ENCODE measurements at regions not wholly inside any gene's neighbourhood (a gene's known extent, or its start where the extent isn't known, plus 50 kb on each side); places are given as distances from the start of the nearest gene placed in this dataset.
"Not testable (repeated sequence)": the region's sequence is repeated elsewhere in the genome, so short reads cannot be mapped to it uniquely, and the experiment has no call there.

GRCh38 chrX:117843749-117844148 lies 272.9 kb downstream of the KLHL13 start:
- DNase-seq (ENCODE audit: low spot score): no peak

- DNase-seq (ENCODE audit: low spot score): no peak
Observed at GRCh38 chrX:117840645-117841044, 276.0 kb downstream of the KLHL13 start.

GRCh38 chrX:117839544-117839943 lies 277.1 kb downstream of the KLHL13 start:
- DNase-seq (ENCODE audit: low spot score): peak; percentile 8

GRCh38 chrX:117838581-117839331 lies 277.9 kb downstream of the KLHL13 start:
- no peak for DNase-seq (ENCODE audit: low spot score)

- peak; percentile 4 for DNase-seq (ENCODE audit: low spot score)
Observed at GRCh38 chrX:117835034-117835433, 281.6 kb downstream of the KLHL13 start.

- no peak for DNase-seq (ENCODE audit: low spot score)
Observed at GRCh38 chrX:117834076-117834475, 282.5 kb downstream of the KLHL13 start.

DNA sequence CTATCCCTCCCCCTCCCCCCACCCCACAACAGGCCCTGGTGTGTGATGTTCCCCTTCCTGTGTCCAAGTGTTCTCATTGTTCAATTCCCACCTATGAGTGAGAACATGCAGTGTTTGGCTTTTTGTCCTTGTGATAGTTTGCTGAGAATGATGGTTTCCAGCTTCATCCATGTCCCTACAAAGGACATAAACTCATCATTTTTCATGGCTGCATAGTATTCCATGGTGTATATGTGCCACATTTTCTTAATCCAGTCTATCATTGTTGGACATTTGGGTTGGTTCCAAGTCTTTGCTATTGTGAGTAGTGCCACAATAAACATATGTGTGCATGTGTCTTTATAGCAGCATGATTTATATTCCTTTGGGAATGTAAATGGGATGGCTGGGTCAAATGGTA lies 295.1 kb downstream of the KLHL13 start:
- DNase-seq (ENCODE audit: low spot score): not testable (repeated sequence)

DNA sequence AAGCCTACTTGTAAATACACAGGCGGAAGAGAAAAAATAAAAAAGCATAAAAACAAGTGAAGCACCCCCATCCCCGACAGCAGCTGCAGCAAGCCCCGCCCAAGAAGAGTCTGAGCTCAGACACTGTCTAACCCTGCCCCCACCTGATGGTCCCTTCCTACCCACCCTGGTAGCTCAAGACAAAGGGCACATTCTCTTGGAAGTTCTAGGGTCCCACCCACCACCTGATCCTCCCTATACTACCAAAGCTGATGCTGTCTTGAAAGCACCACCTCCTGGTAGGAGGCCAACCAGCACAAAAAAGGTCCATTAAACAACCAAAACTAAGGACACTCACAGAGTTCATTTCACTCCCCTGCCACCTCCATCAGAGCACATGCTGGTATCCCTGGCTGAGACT lies 308.2 kb downstream of the KLHL13 start:
- no peak for DNase-seq (ENCODE audit: low spot score)

DNA sequence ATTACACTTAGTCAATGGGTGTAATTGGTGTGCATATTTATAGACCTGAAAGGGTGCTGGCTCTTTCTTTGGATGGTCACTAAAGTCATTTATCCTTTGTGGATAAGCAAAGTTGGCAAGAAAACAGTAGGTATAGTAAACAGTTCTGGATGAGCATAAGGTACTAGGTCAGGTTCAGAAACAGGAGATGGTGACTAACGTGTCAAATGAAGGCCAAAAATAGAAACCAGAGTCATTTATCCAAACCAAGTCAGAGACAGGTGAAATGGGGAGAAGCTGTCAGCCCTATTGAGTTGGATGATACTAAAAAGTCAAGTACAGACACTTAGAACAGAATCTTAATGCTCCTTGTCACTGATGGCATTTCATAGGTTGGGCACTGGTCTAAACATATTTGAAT lies 313.1 kb downstream of the KLHL13 start:
- DNase-seq (ENCODE audit: low spot score): no peak

DNA sequence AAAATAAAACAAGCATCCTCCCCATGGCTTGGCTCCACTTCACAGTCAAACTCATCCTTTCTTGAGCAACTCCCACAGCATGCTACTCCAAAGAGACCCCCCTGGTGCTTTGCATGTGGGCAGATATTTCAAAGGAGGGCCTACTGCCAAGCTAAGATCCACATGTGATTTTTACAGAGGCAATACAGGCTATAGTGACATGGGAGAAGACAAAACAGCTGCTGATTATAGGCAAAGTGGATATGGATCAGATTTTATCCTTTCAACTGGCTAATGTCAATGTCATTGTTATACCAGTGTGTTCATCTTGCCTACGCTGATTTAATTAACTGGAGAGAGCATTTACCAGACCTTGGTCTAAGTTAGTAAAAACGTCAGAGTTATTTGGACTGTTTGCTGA lies 328.3 kb downstream of the KLHL13 start:
- no peak for DNase-seq (ENCODE audit: low spot score)

DNA sequence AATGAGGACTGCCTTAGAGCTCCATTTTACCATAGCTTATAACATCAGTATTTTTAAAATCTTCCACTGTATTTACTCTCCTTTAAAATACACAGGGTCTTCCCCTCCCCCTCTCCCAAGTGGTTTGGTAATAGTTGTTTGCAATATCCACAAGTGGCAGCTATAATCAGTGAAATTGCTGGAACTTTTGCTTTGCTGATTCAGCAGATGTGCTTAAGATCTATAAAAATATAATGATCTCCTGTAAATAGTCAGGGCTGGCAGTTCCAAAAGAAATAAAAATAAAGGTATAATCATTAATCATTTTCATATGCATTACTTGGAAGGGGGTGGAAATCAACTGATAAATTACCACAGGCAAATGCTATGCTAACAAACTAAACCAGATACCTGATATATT lies 345.2 kb downstream of the KLHL13 start:
- DNase-seq (ENCODE audit: low spot score): no peak

- DNase-seq (ENCODE audit: low spot score): no peak
Observed at GRCh38 chrX:117768861-117769604, 347.6 kb downstream of the KLHL13 start.

- no peak for DNase-seq (ENCODE audit: low spot score)
Observed at GRCh38 chrX:117765211-117765610, 351.4 kb downstream of the KLHL13 start.

DNA sequence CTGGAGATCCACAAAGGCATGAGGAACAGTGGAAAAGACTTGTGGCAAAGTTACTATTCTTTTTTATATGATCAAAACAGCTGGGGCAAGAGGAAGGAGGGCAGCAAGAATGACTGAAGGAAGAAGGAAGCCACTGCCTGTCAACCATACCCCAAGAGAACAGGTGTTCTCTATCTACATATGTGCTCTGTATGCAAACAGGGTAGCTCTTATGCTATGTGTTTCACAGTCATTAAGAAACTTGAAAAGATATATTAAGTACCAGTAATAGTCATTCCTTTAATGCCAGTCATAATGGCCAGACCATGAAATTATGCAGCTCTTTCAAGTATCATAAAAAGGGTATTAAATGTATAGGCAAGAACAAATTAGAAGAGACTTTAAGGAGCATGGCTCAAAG lies 363.9 kb downstream of the KLHL13 start:
- DNase-seq (ENCODE audit: low spot score): no peak

GRCh38 chrX:117751155-117751554 lies 365.5 kb downstream of the KLHL13 start:
- DNase-seq (ENCODE audit: low spot score): no peak

DNA sequence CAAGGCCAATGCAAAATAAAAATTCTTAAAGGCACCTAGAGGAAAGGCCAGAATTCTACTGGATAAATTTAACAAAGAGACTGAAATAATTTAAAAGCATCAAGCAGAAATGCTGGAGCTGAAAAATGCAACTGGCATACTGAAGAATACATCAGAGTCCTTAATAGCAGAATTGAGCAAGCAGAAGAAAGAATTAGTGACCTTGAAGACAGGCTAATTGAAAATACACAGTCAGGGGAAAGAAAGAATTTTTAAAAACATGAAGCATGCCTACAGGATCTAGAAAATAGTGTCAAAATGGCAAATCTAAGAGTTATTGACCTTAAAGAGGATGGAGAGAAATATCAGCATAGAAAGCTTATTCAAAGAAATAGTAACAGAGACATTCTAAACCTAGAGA lies 371.7 kb downstream of the KLHL13 start:
- no peak for DNase-seq (ENCODE audit: low spot score)

GRCh38 chrX:117743469-117744251 lies 372.9 kb downstream of the KLHL13 start:
- peak; percentile 7 for DNase-seq (ENCODE audit: low spot score)

DNA sequence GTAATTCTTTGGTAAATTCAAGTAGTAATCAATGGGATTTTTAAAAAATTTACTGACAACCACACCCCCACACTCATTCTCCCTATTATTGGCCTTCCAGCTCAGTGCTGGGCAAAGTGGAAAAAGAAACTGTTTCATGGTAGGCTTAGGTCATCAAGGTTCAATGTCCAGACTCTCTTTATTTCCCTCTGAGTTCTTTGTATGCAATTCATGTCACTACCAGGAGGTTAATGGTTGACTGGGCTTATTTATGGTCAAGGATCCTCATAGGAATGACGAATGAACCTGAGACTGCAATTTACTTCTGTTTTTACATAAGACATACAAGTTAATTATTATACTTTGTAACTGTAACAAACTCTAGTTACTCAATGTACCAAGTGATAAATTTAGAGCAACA lies 403.2 kb downstream of the KLHL13 start:
- no peak for DNase-seq (ENCODE audit: low spot score)

- DNase-seq (ENCODE audit: low spot score): no peak
Observed at GRCh38 chrX:117711782-117712181, 404.8 kb downstream of the KLHL13 start.

DNA sequence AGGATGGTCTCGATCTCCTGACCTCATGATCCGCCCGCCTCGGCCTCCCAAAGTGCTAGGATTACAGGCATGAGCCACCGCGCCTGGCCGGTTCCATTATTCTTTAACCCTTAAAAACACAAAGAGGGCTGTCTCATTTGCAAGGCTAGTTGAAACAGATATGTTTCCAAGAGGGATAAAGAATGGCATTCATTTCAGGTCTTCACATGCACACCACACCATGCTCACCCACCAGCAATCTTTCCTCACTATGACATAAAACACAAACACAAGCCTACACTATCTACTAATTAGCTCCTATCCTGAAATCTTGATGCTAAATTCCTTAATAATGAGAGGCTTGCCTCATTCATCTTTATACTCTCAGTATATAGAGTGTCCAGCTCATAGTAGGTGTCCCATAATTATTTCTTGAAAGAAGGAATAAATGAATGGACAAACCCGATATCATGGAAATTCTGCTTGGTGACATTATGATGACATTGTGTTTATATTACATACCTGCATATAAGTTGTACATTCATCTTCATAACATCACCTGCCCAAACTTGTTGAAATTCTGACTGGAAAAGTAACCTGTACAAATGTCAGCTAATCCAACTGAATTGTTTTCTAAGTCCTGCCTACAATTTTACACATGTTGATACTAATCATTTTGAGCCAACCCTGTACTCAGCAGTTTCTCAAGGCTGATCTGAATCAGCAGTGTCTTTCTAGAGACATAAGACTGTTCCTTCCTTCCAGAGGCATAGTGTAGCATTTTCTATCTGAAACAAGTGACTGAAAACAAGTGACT lies 408.5 kb downstream of the KLHL13 start:
- DNase-seq (ENCODE audit: low spot score): no peak

DNA sequence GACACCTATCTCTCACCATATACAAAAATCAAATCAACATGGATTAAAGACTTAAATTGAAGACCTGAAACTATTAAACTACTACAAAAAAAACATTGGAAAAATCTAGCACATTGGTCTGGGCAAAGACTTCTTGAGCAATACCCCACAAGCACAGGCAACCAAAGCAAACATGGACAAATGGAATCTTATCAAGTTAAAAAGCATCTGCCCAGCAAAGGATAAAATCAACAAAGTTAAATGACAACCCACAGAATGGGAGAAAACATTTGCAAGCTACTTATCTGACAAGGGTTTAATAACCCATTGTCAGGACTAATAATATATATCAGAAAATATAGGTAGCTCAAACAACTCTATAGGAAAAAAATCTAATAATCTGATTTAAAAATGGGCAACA lies 415.6 kb downstream of the KLHL13 start:
- no peak for DNase-seq (ENCODE audit: low spot score)

DNA sequence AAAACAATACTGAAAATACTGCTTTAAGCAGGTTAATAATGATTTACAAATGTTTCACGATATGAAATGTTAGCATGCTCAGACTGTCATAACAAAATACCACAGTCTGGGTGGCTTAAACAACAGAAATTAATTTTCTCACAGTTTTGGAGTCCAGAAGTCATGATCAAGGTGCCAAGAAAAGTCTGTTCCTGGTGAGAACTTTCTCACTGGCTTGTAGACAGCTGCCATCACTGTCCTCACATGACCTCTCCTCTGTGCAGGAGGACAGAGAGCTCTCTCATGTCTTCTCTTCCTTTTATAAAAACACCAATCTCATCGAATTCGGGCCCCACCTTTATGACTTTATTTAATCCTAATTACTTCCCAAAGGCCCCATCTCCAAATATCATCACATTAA lies 426.7 kb downstream of the KLHL13 start:
- no peak for DNase-seq (ENCODE audit: low spot score)
